ENCODE measurements at regions not wholly inside any gene's neighbourhood (a gene's known extent, or its start where the extent isn't known, plus 50 kb on each side); places are given as distances from the start of the nearest gene placed in this dataset.

- no peak overlapping the region for H3K4me3 ChIP-seq (ENCODE audit: low read length)
- WGBS = 96% methylated on average over 2 of the region's 3 CpGs
- no peaks in the 10 kb centered on the region for H3K27me3 ChIP-seq (ENCODE audit: insufficient read depth, low read length)
- peaks cover 6% of the 10 kb centered on the region; the same call in 1 of the 2 replicates for H3K9me3 ChIP-seq (ENCODE audit: insufficient read depth, low read depth, low read length)
- no peaks in the 10 kb centered on the region for H3K36me3 ChIP-seq (ENCODE audit: insufficient read depth, low read length)
- no peaks in the 10 kb centered on the region for H3K4me1 ChIP-seq (ENCODE audit: insufficient read depth, low read length)
- H3K9ac ChIP-seq (ENCODE audit: low read depth, low read length) = no peak overlapping the region
- H3K27ac ChIP-seq (ENCODE audit: low read depth, low read length) = no peak overlapping the region
Observed at GRCh38 chr1:8184301-8184700, 133.6 kb upstream of the SLC45A1 start.

DNA sequence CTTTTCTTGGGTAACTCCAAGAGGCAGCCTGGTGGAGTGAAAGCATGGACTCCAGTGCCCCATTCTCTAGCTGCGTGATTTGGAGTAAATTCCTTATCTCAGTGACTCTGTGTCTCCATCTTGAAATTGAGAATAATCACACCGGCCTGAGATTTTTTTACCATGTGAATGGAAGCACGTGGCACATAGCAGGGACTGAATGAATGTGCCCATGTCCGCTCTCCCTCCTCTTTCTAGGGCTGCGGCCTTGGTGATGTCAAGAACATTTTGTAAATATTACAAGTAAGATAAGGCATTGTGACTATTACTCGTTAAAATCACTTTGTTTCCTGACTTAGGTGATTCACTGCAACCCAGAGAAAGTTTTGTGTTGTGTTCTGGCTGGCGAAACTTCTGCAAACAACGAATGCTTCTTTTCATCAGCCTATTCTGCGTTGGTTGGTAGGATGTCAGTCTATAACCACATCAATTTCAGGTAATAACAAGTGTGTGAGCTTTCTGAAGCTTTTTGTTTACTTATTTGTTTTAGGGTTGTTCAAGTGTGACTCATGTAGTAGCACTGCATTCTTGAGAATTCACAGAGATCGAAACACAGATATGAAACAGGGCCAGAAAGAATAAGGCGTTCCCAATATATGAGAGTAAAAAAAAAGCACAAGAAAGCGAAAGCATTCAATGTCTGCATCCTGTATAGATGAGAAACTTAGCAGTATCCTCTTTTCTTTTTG lies 135.7 kb upstream of the SLC45A1 start:
- H3K9me3 ChIP-seq (ENCODE audit: insufficient read depth, low read depth, low read length) = peaks cover 12% of the 10 kb centered on the region; the same call in 1 of the 2 replicates
- H3K27ac ChIP-seq (ENCODE audit: low read depth, low read length) = no peak overlapping the region
- no peak overlapping the region for H3K4me3 ChIP-seq (ENCODE audit: low read length)
- no peaks in the 10 kb centered on the region for H3K27me3 ChIP-seq (ENCODE audit: insufficient read depth, low read length)
- no peaks in the 10 kb centered on the region for H3K4me1 ChIP-seq (ENCODE audit: insufficient read depth, low read length)
- H3K36me3 ChIP-seq (ENCODE audit: insufficient read depth, low read length) = no peaks in the 10 kb centered on the region
- H3K9ac ChIP-seq (ENCODE audit: low read depth, low read length) = no peak overlapping the region
- whole genome bisulfite sequencing = 86% methylated on average over 11 of the region's 12 CpGs

GRCh38 chr1:8179132-8179793 lies 138.7 kb upstream of the SLC45A1 start:
- Histone ChIP-seq H3K27ac (ENCODE audit: low read depth, low read length) (no peak overlapping the region), H3K9me3 (ENCODE audit: insufficient read depth, low read depth, low read length) (peaks cover 12% of the 10 kb centered on the region; the same call in 1 of the 2 replicates), H3K4me1 (ENCODE audit: insufficient read depth, low read length) (no peaks in the 10 kb centered on the region), H3K27me3 (ENCODE audit: insufficient read depth, low read length) (no peaks in the 10 kb centered on the region), H3K4me3 (ENCODE audit: low read length) (no peak overlapping the region), H3K36me3 (ENCODE audit: insufficient read depth, low read length) (no peaks in the 10 kb centered on the region), H3K9ac (ENCODE audit: low read depth, low read length) (no peak overlapping the region)
- WGBS = no CpG with 5 or more reads among the region's 1 CpG

DNA sequence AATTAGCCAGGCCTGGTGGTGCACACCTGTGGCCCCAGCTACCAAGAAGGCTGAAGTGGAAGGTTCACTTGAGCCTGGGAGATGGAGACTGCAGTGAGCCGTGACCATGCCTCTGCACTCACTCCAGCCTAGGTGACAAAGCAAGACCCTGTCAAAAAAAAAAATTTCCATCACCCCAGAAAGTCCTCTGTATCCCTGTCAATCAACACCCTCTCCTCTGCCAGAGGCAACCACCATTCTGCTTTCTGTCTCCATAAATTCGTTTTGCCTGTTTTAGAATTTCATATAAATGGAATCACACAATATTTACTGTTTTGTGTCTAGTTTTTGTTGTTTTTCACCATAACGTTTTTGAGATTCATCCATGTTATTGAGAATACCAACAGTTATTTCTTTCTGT lies 141.6 kb upstream of the SLC45A1 start:
- no peaks in the 10 kb centered on the region for H3K36me3 ChIP-seq (ENCODE audit: insufficient read depth, low read length)
- H3K27me3 ChIP-seq (ENCODE audit: insufficient read depth, low read length) = no peaks in the 10 kb centered on the region
- no peak overlapping the region for H3K4me3 ChIP-seq (ENCODE audit: low read length)
- no peaks in the 10 kb centered on the region for H3K4me1 ChIP-seq (ENCODE audit: insufficient read depth, low read length)
- H3K9ac ChIP-seq (ENCODE audit: low read depth, low read length) = no peak overlapping the region
- peaks cover 12% of the 10 kb centered on the region; the same call in 1 of the 2 replicates for H3K9me3 ChIP-seq (ENCODE audit: insufficient read depth, low read depth, low read length)
- 98% methylated on average over 3 of the region's 3 CpGs for WGBS
- H3K27ac ChIP-seq (ENCODE audit: low read depth, low read length) = no peak overlapping the region

DNA sequence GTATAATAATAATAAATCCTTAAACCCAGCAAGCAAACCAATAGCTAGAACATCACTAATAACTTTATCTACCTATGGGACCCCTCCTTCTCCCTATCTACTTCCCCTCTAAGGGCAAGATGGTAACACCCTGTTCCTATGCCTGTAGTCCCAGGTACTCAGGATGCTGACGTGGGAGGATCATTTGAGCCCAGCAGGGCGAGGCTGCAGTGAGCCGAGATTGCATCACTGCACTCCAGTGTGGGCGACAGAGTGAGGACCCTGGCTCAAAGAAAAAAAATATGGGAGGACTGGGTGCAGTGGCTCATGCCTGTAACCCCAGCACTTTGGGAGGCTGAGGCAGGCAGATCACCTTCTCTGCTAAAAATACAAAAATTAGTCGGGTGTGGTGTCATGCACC lies 143.1 kb upstream of the SLC45A1 start:
- WGBS = 86% methylated on average over 5 of the region's 5 CpGs
- H3K4me3 ChIP-seq (ENCODE audit: low read length) = no peak overlapping the region
- no peak overlapping the region for H3K27ac ChIP-seq (ENCODE audit: low read depth, low read length)
- peaks cover under 1% of the 10 kb centered on the region; the same call in 1 of the 2 replicates for H3K4me1 ChIP-seq (ENCODE audit: insufficient read depth, low read length)
- H3K9me3 ChIP-seq (ENCODE audit: insufficient read depth, low read depth, low read length) = peaks cover 11% of the 10 kb centered on the region; the same call in 1 of the 2 replicates
- H3K9ac ChIP-seq (ENCODE audit: low read depth, low read length) = no peak overlapping the region
- no peaks in the 10 kb centered on the region for H3K27me3 ChIP-seq (ENCODE audit: insufficient read depth, low read length)
- H3K36me3 ChIP-seq (ENCODE audit: insufficient read depth, low read length) = no peaks in the 10 kb centered on the region

GRCh38 chr1:8171751-8172464 lies 145.8 kb upstream of the ERRFI1 start:
- H3K9me3 ChIP-seq (ENCODE audit: insufficient read depth, low read depth, low read length) = no peaks in the 10 kb centered on the region
- H3K4me3 ChIP-seq (ENCODE audit: low read length) = no peak overlapping the region
- H3K4me1 ChIP-seq (ENCODE audit: insufficient read depth, low read length) = peaks cover 11% of the 10 kb centered on the region
- no peak overlapping the region for H3K9ac ChIP-seq (ENCODE audit: low read depth, low read length)
- no peak overlapping the region for H3K27ac ChIP-seq (ENCODE audit: low read depth, low read length)
- 96% methylated on average over 14 of the region's 14 CpGs for WGBS
- no peaks in the 10 kb centered on the region for H3K27me3 ChIP-seq (ENCODE audit: insufficient read depth, low read length)
- no peaks in the 10 kb centered on the region for H3K36me3 ChIP-seq (ENCODE audit: insufficient read depth, low read length)

DNA sequence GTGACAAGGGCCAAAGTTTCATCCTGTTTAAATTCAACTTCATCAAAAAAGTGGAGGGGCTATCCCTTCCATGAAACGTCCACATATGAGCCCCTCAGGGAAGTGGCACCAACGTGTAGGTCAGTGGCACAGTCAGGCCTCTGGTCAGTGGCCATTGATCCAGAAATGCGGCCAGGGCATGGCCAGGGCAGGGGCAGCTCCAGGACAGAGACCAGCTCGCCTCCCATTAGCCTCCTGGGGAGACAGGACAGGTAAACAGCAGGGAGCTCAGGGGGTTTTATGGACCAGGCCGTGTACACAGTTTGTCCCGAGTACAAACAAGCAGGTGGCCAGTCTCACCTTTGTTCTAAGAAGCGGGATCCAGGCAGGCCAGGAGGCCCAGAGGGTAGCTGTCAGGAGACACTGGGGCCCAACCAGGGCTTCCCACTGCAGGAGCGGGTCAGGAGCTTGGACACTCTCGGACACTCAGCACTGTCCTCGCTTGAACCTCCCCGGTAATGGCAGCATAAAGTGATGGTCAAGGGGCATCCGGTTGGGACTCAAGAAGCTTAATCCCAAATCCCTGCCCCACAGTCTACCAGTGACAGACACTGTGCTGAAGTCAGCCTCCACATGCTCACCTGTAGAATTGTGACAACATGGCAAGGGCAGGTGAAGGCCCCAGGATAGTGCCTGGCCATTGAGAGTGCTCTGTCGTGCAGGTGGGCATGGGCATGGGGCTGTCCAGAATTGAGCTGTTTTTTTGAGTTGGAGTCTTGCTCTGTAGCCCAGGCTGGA lies 144.1 kb upstream of the ERRFI1 start:
- 78% methylated on average over 13 of the region's 13 CpGs for WGBS
- no peak overlapping the region for H3K27ac ChIP-seq (ENCODE audit: low read depth, low read length)
- H3K9ac ChIP-seq (ENCODE audit: low read depth, low read length) = 0 out of 2 replicates have a peak overlapping the region, but pooled peaks have one; percentile 2
- no peaks in the 10 kb centered on the region for H3K27me3 ChIP-seq (ENCODE audit: insufficient read depth, low read length)
- no peaks in the 10 kb centered on the region for H3K36me3 ChIP-seq (ENCODE audit: insufficient read depth, low read length)
- no peak overlapping the region for H3K4me3 ChIP-seq (ENCODE audit: low read length)
- no peaks in the 10 kb centered on the region for H3K9me3 ChIP-seq (ENCODE audit: insufficient read depth, low read depth, low read length)
- H3K4me1 ChIP-seq (ENCODE audit: insufficient read depth, low read length) = peaks cover 25% of the 10 kb centered on the region

GRCh38 chr1:8169364-8170058 lies 143.4 kb upstream of the ERRFI1 start:
- 78% methylated on average over 9 of the region's 9 CpGs for WGBS
- Histone ChIP-seq H3K9me3 (ENCODE audit: insufficient read depth, low read depth, low read length) (no peaks in the 10 kb centered on the region), H3K27me3 (ENCODE audit: insufficient read depth, low read length) (no peaks in the 10 kb centered on the region), H3K9ac (ENCODE audit: low read depth, low read length) (no peak overlapping the region), H3K4me3 (ENCODE audit: low read length) (no peak overlapping the region), H3K27ac (ENCODE audit: low read depth, low read length) (0 out of 2 replicates have a peak overlapping the region, but pooled peaks have one; percentile 28), H3K4me1 (ENCODE audit: insufficient read depth, low read length) (peaks cover 25% of the 10 kb centered on the region), H3K36me3 (ENCODE audit: insufficient read depth, low read length) (no peaks in the 10 kb centered on the region)

DNA sequence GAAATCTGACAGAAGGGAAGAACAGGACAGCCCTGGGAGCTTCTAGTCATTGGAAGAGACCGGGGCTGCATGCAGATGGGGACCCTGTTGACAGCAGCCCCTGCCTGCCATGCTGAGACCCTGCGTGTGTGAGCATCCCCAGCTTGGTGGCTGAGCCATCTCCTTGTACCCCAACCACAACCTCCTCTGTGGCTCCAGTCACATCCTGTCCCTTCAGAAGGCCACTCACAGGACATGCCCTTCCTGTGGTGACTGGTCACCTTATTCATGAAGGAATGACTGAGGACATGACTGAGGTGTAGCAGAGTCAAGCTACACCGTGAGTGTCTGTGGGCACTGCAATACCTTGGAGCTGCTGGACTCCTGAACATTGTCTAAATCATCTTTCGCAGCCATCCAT lies 141.8 kb upstream of the ERRFI1 start:
- Histone ChIP-seq H3K9ac (ENCODE audit: low read depth, low read length) (peak overlapping the region; percentile 29; the same call in 1 of the 2 replicates), H3K27me3 (ENCODE audit: insufficient read depth, low read length) (no peaks in the 10 kb centered on the region), H3K36me3 (ENCODE audit: insufficient read depth, low read length) (no peaks in the 10 kb centered on the region), H3K9me3 (ENCODE audit: insufficient read depth, low read depth, low read length) (no peaks in the 10 kb centered on the region), H3K4me3 (ENCODE audit: low read length) (no peak overlapping the region), H3K4me1 (ENCODE audit: insufficient read depth, low read length) (peaks cover 25% of the 10 kb centered on the region), H3K27ac (ENCODE audit: low read depth, low read length) (peak overlapping the region; percentile 85)
- 90% methylated on average over 4 of the region's 4 CpGs for WGBS

DNA sequence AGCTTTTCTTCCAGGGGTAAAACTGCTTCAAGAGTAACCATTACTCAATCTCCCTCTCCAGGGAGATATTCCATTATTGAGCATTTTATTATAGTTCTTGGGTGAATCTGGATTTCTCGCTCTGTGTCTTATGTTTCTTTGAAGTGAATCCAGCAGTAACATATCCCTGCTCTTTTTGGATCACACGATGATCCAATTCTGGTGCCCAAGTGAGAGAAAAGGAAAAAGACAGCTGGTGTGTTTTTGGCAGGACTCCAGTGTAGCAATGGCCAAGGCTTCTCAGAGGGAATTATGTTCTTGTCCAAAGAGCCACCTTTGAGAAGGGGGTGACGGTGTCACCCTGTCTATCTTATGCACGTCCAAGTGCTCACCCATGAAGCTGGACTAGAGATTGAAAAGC lies 140.3 kb upstream of the ERRFI1 start:
- H3K27me3 ChIP-seq (ENCODE audit: insufficient read depth, low read length) = no peaks in the 10 kb centered on the region
- H3K27ac ChIP-seq (ENCODE audit: low read depth, low read length) = peak overlapping the region; percentile 85
- no peak overlapping the region for H3K4me3 ChIP-seq (ENCODE audit: low read length)
- peaks cover 25% of the 10 kb centered on the region for H3K4me1 ChIP-seq (ENCODE audit: insufficient read depth, low read length)
- no peaks in the 10 kb centered on the region for H3K9me3 ChIP-seq (ENCODE audit: insufficient read depth, low read depth, low read length)
- H3K36me3 ChIP-seq (ENCODE audit: insufficient read depth, low read length) = no peaks in the 10 kb centered on the region
- H3K9ac ChIP-seq (ENCODE audit: low read depth, low read length) = peak overlapping the region; percentile 20
- WGBS = 76% methylated on average over 4 of the region's 4 CpGs

Measured in HUES64 (cell line).